ENCODE measurements at regions not wholly inside any gene's neighbourhood (a gene's known extent, or its start where the extent isn't known, plus 50 kb on each side); places are given as distances from the start of the nearest gene placed in this dataset.

GRCh38 chr13:67917291-67917987 lies 687.3 kb upstream of the PCDH9 start:
- no peaks in the 10 kb centered on the region for H3K27me3 ChIP-seq (replicated peaks in 1 of 4; ENCODE audit: control insufficient read depth in 3 of 4, extremely low read depth in 1 of 4, insufficient read depth in 3 of 4, low read length in 3 of 4)
- no peak overlapping the region for H2BK120ac ChIP-seq (replicated peaks; ENCODE audit: low read depth, low read length)
- no peak overlapping the region for H3K9ac ChIP-seq (replicated peaks in 1 of 4; ENCODE audit: extremely low read depth in 1 of 4, low read depth in 3 of 4, low read length in 3 of 4)
- H3K79me1 ChIP-seq (ENCODE audit: low read depth, low read length), result no peaks in the 10 kb centered on the region
- H3K4me2 ChIP-seq (ENCODE audit: insufficient read depth in 1 of 2, low read depth in 2 of 2, low read length in 2 of 2), result no peak overlapping the region
- no peak overlapping the region for H2BK15ac ChIP-seq (ENCODE audit: low read length)
- no peak overlapping the region for H2BK20ac ChIP-seq (ENCODE audit: low read length)
- H3K4me3 ChIP-seq (ENCODE audit: extremely low read depth in 1 of 4, insufficient read depth in 2 of 4, low read depth in 3 of 4, low read length in 4 of 4), result no peak overlapping the region
- H2AFZ ChIP-seq (ENCODE audit: low read length), result no peak overlapping the region
- no peak overlapping the region for H3K23ac ChIP-seq (ENCODE audit: insufficient read length)
- no peak overlapping the region for H3K56ac ChIP-seq (replicated peaks; ENCODE audit: insufficient read length, low read depth, low read length)
- H3K79me2 ChIP-seq (ENCODE audit: control insufficient read depth in 1 of 2, insufficient read depth in 2 of 2, low read length in 2 of 2), result no peaks in the 10 kb centered on the region
- CTCF ChIA-PET (ENCODE audit: partially characterized antibody), result interaction anchor here (0.9 kb wide), 1 partner anchor 17 kb away, joined by 3 read pairs; no protein-coding TSS in a partner anchor
- no peaks in the 10 kb centered on the region for H3K23me2 ChIP-seq (ENCODE audit: low read depth, low read length)
- H4K5ac ChIP-seq (ENCODE audit: insufficient read length, low read depth, low read length), result no peak overlapping the region
- no peak overlapping the region for H2AK5ac ChIP-seq (ENCODE audit: low read depth, low read length)
- no peak for FAIRE-seq
- H3K18ac ChIP-seq (ENCODE audit: extremely low read depth, low read length), result no peak overlapping the region
- H2BK12ac ChIP-seq (ENCODE audit: low read depth, low read length), result no peak overlapping the region
- H3K27ac ChIP-seq (ENCODE audit: low read depth, low read length), result no peak overlapping the region
- no peak overlapping the region for H2BK5ac ChIP-seq (ENCODE audit: low read depth, low read length)
- H3K14ac ChIP-seq (ENCODE audit: insufficient read length), result no peak overlapping the region
- POLR2A ChIA-PET (ENCODE audit: partially characterized antibody), result no interaction called here
- no peaks in the 10 kb centered on the region for H4K20me1 ChIP-seq (replicated peaks in 1 of 2; ENCODE audit: control insufficient read depth in 1 of 2, insufficient read depth in 2 of 2, low read length in 2 of 2)
- H3K4ac ChIP-seq (replicated peaks; ENCODE audit: insufficient read length, low read depth, low read length), result no peak overlapping the region
- WGBS, 2 experiments (ENCODE audit: extremely low coverage in 1 of 2, insufficient coverage in 1 of 2, insufficient read length in 1 of 2, insufficient replicate concordance in 2 of 2, low coverage in 1 of 2, low lambda C conversion rate in 2 of 2, missing lambda C conversion rate in 1 of 2), result 86% methylated on average over 5 of the region's 5 CpGs; no CpG with 5 or more reads in 1 of the 2 experiments
- H4K8ac ChIP-seq (ENCODE audit: extremely low read depth, insufficient read depth, low read length), result no peak overlapping the region
- H3K4me1 ChIP-seq (replicated peaks in 1 of 4; ENCODE audit: control insufficient read depth in 3 of 4, insufficient read depth in 4 of 4, low read length in 3 of 4), result no peaks in the 10 kb centered on the region
- no peaks in the 10 kb centered on the region for H3K9me3 ChIP-seq (ENCODE audit: insufficient read depth in 2 of 2, low read depth in 1 of 2, low read length in 1 of 2)
- no peak for DNase-seq (ENCODE audit: low read depth in 1 of 2, low spot score in 2 of 2)
- H4K91ac ChIP-seq (replicated peaks; ENCODE audit: insufficient read length, low read length), result no peak overlapping the region
- H3K36me3 ChIP-seq (ENCODE audit: control insufficient read depth in 2 of 4, insufficient read depth in 4 of 4, low read length in 3 of 4), result no peaks in the 10 kb centered on the region
- TF ChIP-seq ZNF274 (IDR thresholded peaks at IDR 0.05; ENCODE audit: borderline replicate concordance, extremely low read depth, low read length) (no peak), EZH2 (IDR thresholded peaks at IDR 0.05; ENCODE audit: low read depth, low read length, severe bottlenecking) (no peak), KDM1A (IDR thresholded peaks at IDR 0.05; ENCODE audit: borderline replicate concordance, low read length) (no peak), TAF7 (optimal IDR thresholded peaks at IDR 0.05; ENCODE audit: borderline replicate concordance, low read depth, low read length) (no peak), GTF2F1 (IDR thresholded peaks at IDR 0.05; ENCODE audit: borderline replicate concordance, low read depth, low read length) (no peak)

Data from H1 (cell line).